Left lung (tissue), 4 donors: ENCODE measurements at regions not wholly inside any gene's neighbourhood (a gene's known extent, or its start where the extent isn't known, plus 50 kb on each side); places are given as distances from the start of the nearest gene placed in this dataset.

Experiments
- ATAC-seq: fragments of 200-7000 bp; cut with Tn5 transposase; one replicate; pipeline ENCODE4 v1.9.1; 2020; ENCODE audit warnings: moderate library complexity
- DNase-seq, 4 donors: peaks; one replicate each; pipeline ENCODE4 v3.0.0-alpha.2; 2013 to 2020
- H3K27ac ChIP-seq, 2 donors: fragments of 200-600 bp; sonication (generic) in 1 of 2; one replicate each; pipeline versions ENCODE4 v1.5.0 to v1.8.0; 2020 to 2021
- H3K27me3 ChIP-seq, 2 donors: fragments of 200-600 bp; sonication (generic) in 1 of 2; one replicate each; pipeline versions ENCODE4 v1.5.0 to v1.8.0; 2020 to 2021
- H3K36me3 ChIP-seq, 2 donors: fragments of 200-600 bp; sonication (generic) in 1 of 2; one replicate each; pipeline versions ENCODE4 v1.5.0 to v1.8.0; 2020 to 2021
- H3K4me1 ChIP-seq, 2 donors: fragments of 200-600 bp; one replicate each; pipeline ENCODE4 v1.8.0; 2021
- H3K4me3 ChIP-seq, 2 donors: fragments of 200-600 bp; sonication (generic) in 1 of 2; one replicate each; pipeline versions ENCODE4 v1.5.0 to v1.8.0; 2020 to 2021; ENCODE audit warnings: mild to moderate bottlenecking in 1 of 2
- H3K9me3 ChIP-seq, 2 donors: fragments of 200-600 bp; sonication (generic) in 1 of 2; one replicate each; pipeline versions ENCODE4 v1.5.0 to v1.8.0; 2020 to 2021
- intact Hi-C, 2 donors: fragments of 100-400 bp; cut with DNase I; formaldehyde crosslinking; loops; one replicate each; pipeline versions ENCODE4 v1.11.2 to v1.14.2; 2022
- TF ChIP-seq, protein P1 (sequence below), 2 donors: fragments of 200-600 bp; sonication (generic) in 1 of 2; IDR thresholded peaks; one replicate each; pipeline versions ENCODE4 v1.5.0 to v1.8.0; 2021; ENCODE audit warnings: antibody characterized with exemption in 2 of 2
- donor health status: DM: no; HTN: yes; CAD: no.
- donor health status: DM: no; HTN: no; CAD: no.

DNA sequence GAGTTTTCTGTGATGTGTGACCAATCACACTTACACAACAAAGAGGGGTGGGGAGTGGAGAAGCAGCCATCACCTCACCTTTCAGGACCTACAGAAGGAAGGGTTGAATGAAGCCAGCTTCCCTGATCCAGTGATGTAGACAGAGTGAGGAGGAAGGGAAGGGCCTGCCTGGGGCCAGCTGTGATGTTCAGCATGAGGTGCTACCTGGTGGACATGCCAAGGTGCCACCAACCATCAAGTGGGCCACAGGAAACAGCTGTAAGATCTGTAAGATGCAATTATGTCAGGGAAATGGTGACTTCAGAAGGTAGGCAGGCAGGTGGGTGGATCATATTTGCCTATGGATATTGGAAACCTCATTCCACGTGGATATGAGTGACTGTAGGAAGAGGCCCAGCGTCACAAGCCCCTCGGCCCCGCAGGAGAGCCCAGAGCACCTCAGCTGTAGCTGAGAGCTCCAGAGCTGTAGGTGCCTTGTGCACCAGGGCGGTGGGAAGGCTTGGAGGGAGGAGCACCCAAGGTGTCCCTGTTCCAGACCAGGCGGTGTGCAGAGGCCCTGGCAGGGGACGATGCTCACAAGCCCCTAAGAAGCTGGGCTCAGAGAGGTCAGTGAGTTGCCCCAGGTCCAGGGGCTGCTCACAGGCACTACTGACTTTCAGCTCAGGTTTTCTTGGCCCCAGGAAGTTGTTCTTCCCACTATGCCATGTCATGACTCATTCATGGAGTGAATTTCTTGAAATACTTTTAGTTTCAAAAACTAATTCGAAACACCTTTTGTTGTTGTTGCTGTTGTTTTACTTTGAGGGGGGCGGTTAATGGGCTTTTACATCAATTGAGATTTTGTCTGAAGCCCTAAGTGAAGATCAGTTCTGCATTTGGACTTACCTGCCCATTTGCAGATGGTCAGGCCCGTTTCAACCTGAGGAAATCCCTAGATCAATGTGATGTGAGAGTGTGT is 94.2 kb upstream of the ALDH1A3 start:
- Histone ChIP-seq H3K36me3 (no peaks in the 10 kb centered on the region), H3K27ac (no peak overlapping the region), H3K4me1 (no peaks in the 10 kb centered on the region), H3K27me3 (no peaks in the 10 kb centered on the region), H3K4me3 (no peak overlapping the region), H3K9me3 (no peaks in the 10 kb centered on the region)
- TF ChIP-seq, protein P1, sequence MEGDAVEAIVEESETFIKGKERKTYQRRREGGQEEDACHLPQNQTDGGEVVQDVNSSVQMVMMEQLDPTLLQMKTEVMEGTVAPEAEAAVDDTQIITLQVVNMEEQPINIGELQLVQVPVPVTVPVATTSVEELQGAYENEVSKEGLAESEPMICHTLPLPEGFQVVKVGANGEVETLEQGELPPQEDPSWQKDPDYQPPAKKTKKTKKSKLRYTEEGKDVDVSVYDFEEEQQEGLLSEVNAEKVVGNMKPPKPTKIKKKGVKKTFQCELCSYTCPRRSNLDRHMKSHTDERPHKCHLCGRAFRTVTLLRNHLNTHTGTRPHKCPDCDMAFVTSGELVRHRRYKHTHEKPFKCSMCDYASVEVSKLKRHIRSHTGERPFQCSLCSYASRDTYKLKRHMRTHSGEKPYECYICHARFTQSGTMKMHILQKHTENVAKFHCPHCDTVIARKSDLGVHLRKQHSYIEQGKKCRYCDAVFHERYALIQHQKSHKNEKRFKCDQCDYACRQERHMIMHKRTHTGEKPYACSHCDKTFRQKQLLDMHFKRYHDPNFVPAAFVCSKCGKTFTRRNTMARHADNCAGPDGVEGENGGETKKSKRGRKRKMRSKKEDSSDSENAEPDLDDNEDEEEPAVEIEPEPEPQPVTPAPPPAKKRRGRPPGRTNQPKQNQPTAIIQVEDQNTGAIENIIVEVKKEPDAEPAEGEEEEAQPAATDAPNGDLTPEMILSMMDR (IDR thresholded peaks at IDR 0.05): no peak
- no peak for DNase-seq
- intact Hi-C loops: no loop called here
- ATAC-seq: no peak

DNA sequence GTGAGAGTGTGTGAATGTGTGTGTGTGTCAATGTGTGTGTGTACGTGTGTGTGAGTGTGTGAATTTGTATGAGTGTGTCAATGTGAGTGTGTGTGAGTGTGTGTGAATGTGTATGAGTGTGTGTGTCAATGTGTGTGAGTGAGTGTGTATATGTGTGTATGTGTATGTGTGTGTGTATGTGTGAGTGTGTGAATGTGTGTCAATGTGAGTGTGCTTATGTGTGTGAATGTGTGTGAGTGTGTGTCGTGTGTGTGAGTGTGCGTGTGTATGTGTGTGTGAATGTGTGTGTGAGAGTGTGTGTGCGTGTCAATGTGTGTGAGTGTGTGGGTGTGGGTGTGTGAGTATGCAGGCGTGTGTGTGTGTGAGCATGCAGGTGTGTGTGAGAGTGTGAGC is 93.5 kb upstream of the ALDH1A3 start:
- ATAC-seq (no peak), DNase-seq (no peak)
- Histone ChIP-seq H3K36me3 (no peaks in the 10 kb centered on the region), H3K27ac (no peak overlapping the region), H3K4me1 (no peaks in the 10 kb centered on the region), H3K27me3 (no peaks in the 10 kb centered on the region), H3K4me3 (no peak overlapping the region), H3K9me3 (no peaks in the 10 kb centered on the region)
- intact Hi-C loops: no loop called here
- TF ChIP-seq, protein P1 (IDR thresholded peaks at IDR 0.05): no peak

DNA sequence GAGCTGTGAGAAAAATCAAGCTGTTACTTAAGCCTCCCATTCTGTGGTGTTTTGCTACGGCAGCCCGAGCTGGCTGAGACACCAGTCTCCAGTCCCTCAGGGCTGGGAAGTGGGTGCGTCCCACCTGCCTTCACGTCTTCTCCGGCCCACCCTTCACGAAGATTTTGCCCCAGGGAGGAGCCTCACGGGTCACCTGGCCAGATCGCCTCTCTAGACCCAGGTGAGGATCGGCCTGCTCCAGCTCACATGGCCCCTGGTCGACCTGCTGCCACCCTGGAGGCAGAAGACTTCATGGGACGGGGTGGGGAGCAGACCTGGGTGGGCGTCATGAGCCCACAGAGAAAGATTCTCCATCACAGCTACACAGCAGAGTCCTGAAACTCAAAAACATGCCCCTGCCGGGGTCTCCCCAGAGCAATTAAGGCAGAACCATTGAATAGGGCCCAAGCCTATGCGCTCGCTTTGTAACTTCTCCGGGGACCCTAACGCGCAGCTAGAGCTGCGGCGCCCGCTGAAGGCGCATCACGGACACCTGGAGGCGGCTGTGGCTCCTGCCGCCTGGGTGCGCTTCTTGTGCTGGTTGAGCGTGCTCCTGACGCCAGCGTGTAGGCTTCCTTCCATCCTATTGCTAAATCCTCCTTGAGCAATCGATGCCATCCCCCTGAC is 92.6 kb upstream of the ALDH1A3 start:
- intact Hi-C loops: no loop called here
- DNase-seq: no peak
- Histone ChIP-seq H3K4me3 (no peak overlapping the region), H3K4me1 (no peaks in the 10 kb centered on the region), H3K9me3 (no peaks in the 10 kb centered on the region), H3K36me3 (no peaks in the 10 kb centered on the region), H3K27ac (no peak overlapping the region), H3K27me3 (no peaks in the 10 kb centered on the region)
- ATAC-seq: no peak
- TF ChIP-seq, protein P1 (IDR thresholded peaks at IDR 0.05): no peak

DNA sequence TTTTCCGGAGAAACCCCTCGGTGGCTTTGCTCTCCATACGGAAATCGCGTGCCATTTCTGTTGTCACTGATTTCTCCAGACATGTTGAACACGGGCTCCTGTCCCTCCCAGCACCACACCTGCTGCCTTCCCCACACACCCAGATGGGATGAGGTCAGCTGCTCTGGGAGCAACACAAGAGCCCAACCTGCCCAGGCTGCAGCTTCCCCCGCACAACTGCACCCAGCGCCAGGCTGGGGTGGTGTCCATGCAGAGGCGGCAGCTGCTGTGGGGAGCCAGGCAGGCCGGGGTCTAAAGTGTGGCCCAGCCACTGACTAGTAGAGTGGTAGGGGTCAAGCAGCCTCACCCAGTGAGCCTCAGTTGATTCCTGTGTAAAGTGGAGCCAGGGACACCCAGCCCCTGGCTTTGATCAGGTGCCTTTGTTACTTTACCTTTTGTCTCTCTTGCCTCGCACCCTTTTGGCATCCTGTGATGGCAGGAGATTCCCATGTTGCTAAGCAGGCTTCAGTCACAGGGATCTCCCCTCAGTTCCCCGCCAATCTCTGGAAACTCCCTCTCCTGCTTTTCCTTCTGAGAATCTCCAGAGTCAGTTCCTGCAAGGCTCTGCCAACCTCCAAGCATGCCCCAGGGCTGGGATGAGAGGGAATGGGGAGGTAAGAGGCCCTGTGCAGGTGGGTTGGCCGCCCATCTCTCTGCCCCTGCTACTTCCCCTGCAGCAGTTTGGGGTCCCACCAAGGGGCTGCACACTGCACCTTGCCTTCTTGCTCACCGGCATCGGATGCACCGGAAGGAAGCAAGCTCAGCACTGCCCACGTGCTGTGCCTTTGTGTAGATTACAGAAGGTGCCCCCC is 91.8 kb upstream of the ALDH1A3 start:
- intact Hi-C loops: no loop called here
- no peaks in the 10 kb centered on the region for H3K4me1 ChIP-seq
- no peaks in the 10 kb centered on the region for H3K27me3 ChIP-seq
- TF ChIP-seq, protein P1 (IDR thresholded peaks at IDR 0.05): no peak
- H3K4me3 ChIP-seq: no peak overlapping the region
- H3K27ac ChIP-seq: no peak overlapping the region
- ATAC-seq: no peak
- no peaks in the 10 kb centered on the region for H3K36me3 ChIP-seq
- DNase-seq: peak in 1 of 4 donors; percentile 62
- no peaks in the 10 kb centered on the region for H3K9me3 ChIP-seq
